Umbilical cord (tissue), 1 donor: ENCODE measurements at regions not wholly inside any gene's neighbourhood (a gene's known extent, or its start where the extent isn't known, plus 50 kb on each side); places are given as distances from the start of the nearest gene placed in this dataset.

Experiments used
- DNase-seq: peaks from one replicate; pipeline ENCODE4 v3.0.0-alpha.2; 2015; ENCODE audit warnings: low spot score

GRCh38 chr11:127103586-127104388 is 103.2 kb upstream of the KIRREL3 start:
- no peak for DNase-seq

DNA sequence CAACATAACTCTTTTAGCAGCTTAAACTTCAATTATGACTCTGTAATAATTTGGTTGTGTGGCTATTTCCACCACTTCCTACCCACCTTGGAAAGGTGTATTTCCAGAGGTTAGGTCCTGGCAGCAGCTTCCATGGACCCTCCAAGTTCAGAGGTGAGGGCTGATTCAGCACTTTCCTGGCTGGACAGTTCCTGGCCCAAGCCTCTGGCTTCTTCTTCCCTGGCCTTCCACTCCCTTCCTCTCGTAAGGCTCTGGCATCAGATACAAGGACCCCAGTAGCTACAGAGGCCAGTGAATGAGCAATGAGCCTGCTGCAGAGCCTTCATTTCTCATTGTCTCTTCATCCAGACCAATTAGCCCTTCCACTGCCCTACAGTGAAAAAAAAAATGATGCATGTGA is 98.1 kb upstream of the KIRREL3 start:
- no peak for DNase-seq

DNA sequence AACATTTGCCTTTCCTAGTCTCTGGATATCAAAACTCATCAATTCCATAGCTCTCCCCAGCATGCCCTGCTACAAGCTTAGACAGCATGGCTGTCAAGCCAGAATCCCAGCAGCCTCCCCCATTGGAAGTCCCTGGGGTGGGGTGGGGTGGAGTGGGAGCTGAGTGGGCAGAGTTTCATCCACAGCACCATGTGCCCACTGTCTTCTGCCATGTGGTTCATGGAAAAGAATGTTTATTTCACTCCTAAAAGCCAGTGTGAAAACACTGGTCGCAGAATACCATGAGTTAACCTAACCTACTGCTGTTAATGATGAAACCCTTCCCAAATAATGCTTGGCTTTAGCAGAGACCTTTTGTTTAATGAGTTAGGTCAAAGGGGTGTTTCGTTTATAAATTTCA is 80.2 kb upstream of the KIRREL3 start:
- no peak for DNase-seq

GRCh38 chr11:127075758-127076157 is 75.2 kb upstream of the KIRREL3 start:
- no peak for DNase-seq

GRCh38 chr11:127074151-127074761 is 73.7 kb upstream of the KIRREL3 start:
- no peak for DNase-seq

GRCh38 chr11:127073621-127074020 is 73.1 kb upstream of the KIRREL3 start:
- no peak for DNase-seq

- no peak for DNase-seq
These were observed 71.0 kb upstream of the KIRREL3 start for GRCh38 chr11:127071606-127072005.

GRCh38 chr11:127070808-127071207 is 70.2 kb upstream of the KIRREL3 start:
- no peak for DNase-seq

DNA sequence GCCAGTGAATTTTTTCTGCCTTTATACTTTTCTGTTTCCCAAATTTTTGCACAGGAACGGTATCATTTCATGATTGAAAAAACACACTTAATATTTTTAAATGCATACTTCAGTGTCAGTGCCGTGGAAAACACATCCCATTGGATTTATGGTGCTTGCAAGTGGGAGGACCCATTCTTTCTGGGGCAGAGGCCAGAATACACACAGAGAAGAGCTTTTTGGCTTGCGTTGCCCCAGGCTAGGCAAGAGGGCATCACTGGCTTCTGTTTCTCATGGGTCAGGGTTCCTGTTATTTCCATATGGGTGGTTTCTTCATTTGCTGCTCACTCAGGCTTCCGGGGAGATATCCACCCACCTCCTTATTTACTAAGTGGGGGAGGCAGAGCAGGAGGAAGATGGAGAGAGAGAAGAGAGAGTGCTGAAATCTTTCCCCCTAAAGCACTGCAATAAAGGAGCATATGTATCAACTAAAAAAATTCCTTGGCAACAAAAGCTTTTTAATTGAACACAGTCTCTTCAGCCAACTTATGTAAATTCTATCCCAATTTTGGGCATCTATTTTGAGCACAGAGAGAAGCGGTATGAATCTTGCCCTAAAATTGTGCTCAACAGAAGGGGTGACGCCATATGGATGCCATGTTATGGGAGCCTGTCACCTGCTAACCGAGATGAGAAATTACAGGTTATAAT is 66.0 kb upstream of the KIRREL3 start:
- DNase-seq, result peak; percentile 30

- no peak for DNase-seq
These were observed 62.7 kb upstream of the KIRREL3 start for GRCh38 chr11:127063241-127063640.

DNA sequence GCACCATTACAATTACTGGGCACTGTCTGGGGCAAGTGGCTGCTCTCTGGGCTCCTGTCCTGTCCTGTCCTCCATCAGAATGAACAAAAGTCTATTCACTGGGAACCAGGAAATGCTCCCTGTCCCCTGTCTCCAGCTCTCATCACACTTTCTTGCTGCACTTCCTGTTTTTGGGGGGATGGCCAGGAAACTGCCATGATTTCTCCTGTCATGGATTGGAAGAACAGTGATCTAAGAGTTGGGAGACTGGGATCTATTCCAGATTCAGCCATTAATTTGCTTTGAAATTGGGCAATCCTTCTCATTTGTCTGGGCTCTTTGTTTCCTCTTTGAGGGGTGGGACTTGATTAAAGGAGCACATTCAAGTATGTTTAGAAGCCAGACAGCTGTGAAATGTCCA is 61.4 kb upstream of the KIRREL3 start:
- DNase-seq, result no peak

- no peak for DNase-seq
These were observed 59.2 kb upstream of the KIRREL3 start for GRCh38 chr11:127059750-127060149.

- DNase-seq, result no peak
These were observed 58.7 kb upstream of the KIRREL3 start for GRCh38 chr11:127059286-127059685.

DNA sequence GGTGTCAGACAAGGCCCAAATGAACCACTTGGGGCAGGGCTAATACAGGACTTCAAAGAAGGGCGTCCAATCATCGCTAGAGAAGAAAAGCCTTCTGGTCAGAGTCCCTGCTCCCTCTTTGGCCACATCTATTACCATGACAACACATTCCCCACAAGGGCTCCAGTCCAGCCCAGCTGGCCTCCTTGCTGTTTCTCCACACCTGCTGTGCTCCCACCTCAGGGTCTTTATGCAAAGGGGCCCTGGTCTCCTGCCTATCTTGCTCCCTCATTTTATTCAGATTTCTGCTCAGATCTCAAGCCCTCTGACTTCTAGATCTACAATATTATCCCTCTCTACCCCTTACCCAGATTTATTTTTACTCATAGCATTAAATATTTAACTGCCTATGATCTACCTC is 58.0 kb upstream of the KIRREL3 start:
- no peak for DNase-seq

DNA sequence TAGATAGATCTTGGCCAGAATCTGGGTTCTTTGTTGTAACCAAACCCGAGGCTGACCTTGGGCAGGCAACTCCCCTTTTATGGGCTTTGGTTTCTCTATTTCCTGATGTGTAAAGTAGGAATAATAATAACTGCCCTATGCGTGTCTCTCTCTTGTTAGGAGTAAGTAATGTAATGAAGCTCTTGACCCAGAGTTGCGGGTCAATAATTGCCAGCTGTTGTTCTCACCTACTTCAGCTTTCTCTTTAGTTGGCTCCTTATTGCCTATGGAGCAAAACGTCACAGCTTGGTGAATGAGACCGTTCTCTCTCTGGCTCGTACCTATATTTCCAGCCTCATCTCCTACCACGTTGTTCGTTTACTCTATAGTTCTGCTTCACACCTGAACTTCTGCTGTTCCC is 56.6 kb upstream of the KIRREL3 start:
- DNase-seq, result no peak

GRCh38 chr11:127056338-127056971 is 55.9 kb upstream of the KIRREL3 start:
- DNase-seq, result no peak

GRCh38 chr11:127055236-127055635 is 54.7 kb upstream of the KIRREL3 start:
- no peak for DNase-seq

- no peak for DNase-seq
These were observed 53.6 kb upstream of the KIRREL3 start for GRCh38 chr11:127054153-127054552.

GRCh38 chr11:127052404-127052803 is 51.8 kb upstream of the KIRREL3 start:
- no peak for DNase-seq
